ENCODE measurements at regions not wholly inside any gene's neighbourhood (a gene's known extent, or its start where the extent isn't known, plus 50 kb on each side); places are given as distances from the start of the nearest gene placed in this dataset.

- no peak for TF ChIP-seq DPF2 (IDR thresholded peaks at IDR 0.05)
- TF ChIP-seq POLR2AphosphoS5 (IDR thresholded peaks at IDR 0.05; ENCODE audit: low read length) = no peak
- TF ChIP-seq ELK1 (IDR thresholded peaks at IDR 0.05; ENCODE audit: low read depth, low read length) = no peak
- TF ChIP-seq ATF2 (IDR thresholded peaks at IDR 0.05; ENCODE audit: low read length) = no peak
These were observed 82.7 kb upstream of the BCAR3 start (continued) for GRCh38 chr1:93764366-93764750.

GRCh38 chr1:93763704-93764365, 82.2 kb upstream of the BCAR3 start:
- Histone ChIP-seq H3K27me3 (replicated peaks in 1 of 2; ENCODE audit: control insufficient read depth in 2 of 2, insufficient read depth in 2 of 2, low read length in 1 of 2) (no peaks in the 10 kb centered on the region), H3K9ac (ENCODE audit: control insufficient read depth, insufficient read depth, low read length) (no peak overlapping the region), H3K4me3 (no peak overlapping the region), H3K4me1 (ENCODE audit: control insufficient read depth, insufficient read depth, low read length) (no peaks in the 10 kb centered on the region; the same call in 1 of the 2 replicates), H3K27ac (ENCODE audit: control insufficient read depth, insufficient read depth) (no peak overlapping the region), H3K36me3 (ENCODE audit: control insufficient read depth in 2 of 2, insufficient read depth in 2 of 2, low read length in 1 of 2) (no peaks in the 10 kb centered on the region), H2AFZ (ENCODE audit: control insufficient read depth, low read depth, low read length) (no peak overlapping the region), H4K20me1 (ENCODE audit: control insufficient read depth, insufficient read depth) (no peaks in the 10 kb centered on the region), H3K4me2 (ENCODE audit: control insufficient read depth, insufficient read depth) (no peak overlapping the region), H3K9me3 (replicated peaks; ENCODE audit: control insufficient read depth, insufficient read depth, low read length) (no peaks in the 10 kb centered on the region; the same call in 2 of the 3 replicates), H3K79me2 (ENCODE audit: control insufficient read depth, insufficient read depth, low read length) (no peaks in the 10 kb centered on the region)
- BruUV-seq (replicated peaks) = no TSS peak
- ChIA-PET RAD21 (ENCODE audit: unreplicated experiment) (no interaction called here), SMC1A (ENCODE audit: uncharacterized antibody, unreplicated experiment) (interaction anchor here (1.5 kb wide), 1 partner anchor 12 kb away, joined by 4 read pairs; no protein-coding TSS in a partner anchor), CTCF (no interaction called here), POLR2A (no interaction called here)
- WGBS (ENCODE audit: insufficient coverage, insufficient replicate concordance, low lambda C conversion rate, missing lambda C conversion rate) = 70% methylated on average over 5 of the region's 5 CpGs
- DNase-seq (ENCODE audit: low read depth, low spot score) (no peak), FAIRE-seq (no peak), ATAC-seq (no peak)
- in situ Hi-C loops (cut with MboI) = no loop called here
- intact Hi-C loops (cut with micrococcal nuclease; ENCODE audit: unreplicated experiment) = no loop called here
- no peak for TF ChIP-seq KAT2A (conservative IDR thresholded peaks at IDR 0.05; ENCODE audit: control insufficient read depth, low read depth, low read length)
- TF ChIP-seq CEBPB (IDR thresholded peaks at IDR 0.05; ENCODE audit: borderline replicate concordance in 1 of 2, low read depth in 2 of 2, low read length in 2 of 2) = no peak
- TF ChIP-seq ZBED1 (IDR thresholded peaks at IDR 0.05; ENCODE audit: borderline replicate concordance) = no peak
- no peak for TF ChIP-seq RFX5 (IDR thresholded peaks at IDR 0.05; ENCODE audit: low read depth, low read length)
- TF ChIP-seq ZNF207 (IDR thresholded peaks at IDR 0.05; ENCODE audit: borderline replicate concordance) = no peak
- no peak for TF ChIP-seq USF2 (IDR thresholded peaks at IDR 0.05; ENCODE audit: borderline replicate concordance, low read depth, low read length)
- no peak for TF ChIP-seq EED (IDR thresholded peaks at IDR 0.05; ENCODE audit: low read depth)
- no peak for TF ChIP-seq CTCF (IDR thresholded peaks at IDR 0.05 in 2 of 3, conservative IDR thresholded peaks at IDR 0.05 in 1 of 3; ENCODE audit: control insufficient read depth in 2 of 3, extremely low read depth in 1 of 3, insufficient read depth in 1 of 3, low read depth in 3 of 3, low read length in 3 of 3)
- no peak for TF ChIP-seq NFXL1 (IDR thresholded peaks at IDR 0.05; ENCODE audit: borderline replicate concordance)
- no peak for TF ChIP-seq EP300 (IDR thresholded peaks at IDR 0.05; ENCODE audit: borderline replicate concordance in 1 of 2, control insufficient read depth in 1 of 2, low read depth in 2 of 2, low read length in 2 of 2)
- TF ChIP-seq CHD2 (IDR thresholded peaks at IDR 0.05; ENCODE audit: borderline replicate concordance, low read depth, low read length) = no peak
- TF ChIP-seq CREB1 (IDR thresholded peaks at IDR 0.05; ENCODE audit: low read depth) = no peak
- TF ChIP-seq PML (IDR thresholded peaks at IDR 0.05; ENCODE audit: low read length) = no peak
- TF ChIP-seq SPI1 (IDR thresholded peaks at IDR 0.05; ENCODE audit: borderline replicate concordance, insufficient read depth, low read depth, low read length) = no peak

All from GM12878 (cell line).